CD4-positive, alpha-beta T cell treated with Interleukin-21 for 1 hour (primary cell): ENCODE measurements at regions not wholly inside any gene's neighbourhood (a gene's known extent, or its start where the extent isn't known, plus 50 kb on each side); places are given as distances from the start of the nearest gene placed in this dataset.

ENCODE experiments used
- DNase-seq: peaks from one replicate; pipeline ENCODE4 v3.0.0-alpha.2; 2020

DNA sequence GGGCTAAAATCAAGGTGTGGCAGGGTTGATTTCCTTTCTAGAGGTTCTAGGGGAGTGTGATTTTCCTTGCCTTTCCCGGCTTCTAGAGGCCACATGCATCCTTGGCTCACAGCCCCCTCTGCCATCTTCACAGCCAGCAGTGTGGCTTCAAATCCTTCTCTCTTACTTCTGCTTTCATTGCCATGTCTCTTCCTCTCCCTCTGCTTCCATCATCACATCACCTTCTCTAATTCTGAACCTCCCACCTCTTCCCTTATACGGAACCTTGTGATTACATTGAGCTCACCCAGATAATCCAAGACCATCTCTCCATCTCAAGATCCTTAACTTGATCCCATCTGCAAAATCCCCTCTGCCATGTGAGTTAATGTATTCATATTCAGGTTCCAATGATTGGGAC lies 56.2 kb upstream of the RMDN2 start:
- DNase-seq, result no peak

DNA sequence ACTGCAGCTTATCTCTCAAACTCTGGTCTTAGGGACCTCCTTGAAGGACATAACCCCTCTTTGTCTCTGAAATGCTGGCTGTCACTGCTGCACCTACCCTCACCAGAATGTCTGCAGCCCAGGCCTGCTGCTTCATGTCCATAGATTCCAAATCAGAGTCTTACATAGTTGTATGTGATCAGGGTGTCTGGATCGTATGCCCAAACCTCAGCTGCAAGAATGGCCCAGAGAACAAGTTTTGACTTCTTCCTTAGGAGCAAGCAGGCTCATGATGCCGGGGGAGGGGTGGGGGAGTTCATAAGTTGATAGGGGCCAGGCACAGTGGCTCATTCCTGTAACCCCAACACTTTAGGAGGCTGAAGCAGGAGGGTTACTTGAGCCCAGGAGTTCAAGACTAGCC lies 55.8 kb upstream of the RMDN2 start:
- no peak for DNase-seq

DNA sequence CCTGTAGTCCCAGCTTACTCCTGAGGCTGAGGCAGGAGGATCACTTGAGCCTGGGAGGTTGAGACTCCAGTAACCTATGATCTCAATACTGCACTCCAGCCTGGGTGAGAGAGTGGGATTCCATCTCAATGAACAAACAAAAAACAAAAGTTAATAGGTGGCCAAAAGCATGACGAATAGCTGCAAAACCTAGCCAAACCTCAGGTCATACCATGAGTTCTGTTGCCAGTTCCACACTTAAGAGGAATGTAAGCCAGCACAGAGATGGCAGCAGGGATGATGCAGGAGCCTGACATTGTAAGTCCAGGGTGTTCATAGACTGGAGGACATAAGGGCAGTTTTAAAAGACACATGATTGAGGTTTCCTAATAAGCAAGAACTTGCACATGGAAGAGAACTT lies 55.3 kb upstream of the RMDN2 start:
- DNase-seq, result no peak

DNA sequence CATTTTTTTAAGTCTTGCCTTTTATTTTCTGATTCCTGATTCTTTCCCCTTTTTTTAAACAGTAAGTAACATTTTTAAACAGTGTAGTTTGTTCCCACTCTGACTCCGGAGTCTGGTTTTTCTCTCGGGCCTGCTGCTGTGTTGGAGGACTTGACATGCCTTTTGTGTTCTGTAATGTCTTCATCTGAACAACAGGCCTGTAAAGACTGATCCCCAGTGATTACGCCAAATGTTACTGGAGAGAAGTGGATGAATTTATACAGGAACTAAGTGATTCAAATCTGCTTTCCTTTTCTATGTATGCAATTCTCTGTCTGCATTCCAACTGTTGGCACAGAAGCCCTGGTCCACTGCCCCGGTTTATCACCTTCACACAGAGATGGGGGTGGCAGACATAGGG lies 54.3 kb upstream of the RMDN2 start:
- DNase-seq, result no peak

DNA sequence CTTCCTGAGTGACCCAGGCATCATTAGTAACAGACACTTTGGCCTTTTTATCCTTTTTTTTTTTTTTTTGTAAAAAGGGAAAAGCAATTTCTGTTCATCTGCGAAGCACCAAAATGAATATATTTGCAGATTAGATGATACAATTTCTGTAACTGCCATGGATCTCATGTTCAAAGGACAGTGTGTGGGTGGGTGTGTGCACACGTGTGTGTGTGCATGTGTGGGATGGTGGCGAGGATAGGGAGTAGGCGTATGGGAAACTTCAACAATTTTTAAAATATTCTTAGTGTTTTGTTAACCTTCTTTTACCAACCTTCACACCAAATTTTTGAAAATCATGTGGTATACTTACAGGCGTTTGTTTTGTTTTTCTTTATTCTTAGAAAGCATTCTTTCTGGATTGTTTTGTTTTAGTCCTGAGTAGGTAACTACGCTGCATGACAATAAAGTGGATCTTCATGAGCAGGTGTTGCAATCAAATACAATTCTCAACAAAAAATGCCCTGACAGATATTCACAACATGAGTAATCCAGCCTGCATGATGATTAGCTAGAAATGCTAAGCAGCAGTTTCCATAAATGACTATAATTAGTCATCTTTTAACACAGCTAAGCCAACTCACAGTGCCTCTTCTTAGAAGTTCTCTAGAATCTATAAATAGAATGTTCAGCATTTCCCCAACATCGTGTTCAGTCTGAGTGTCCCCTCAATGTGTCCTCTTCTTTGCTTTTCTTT lies 53.5 kb upstream of the RMDN2 start:
- no peak for DNase-seq

DNA sequence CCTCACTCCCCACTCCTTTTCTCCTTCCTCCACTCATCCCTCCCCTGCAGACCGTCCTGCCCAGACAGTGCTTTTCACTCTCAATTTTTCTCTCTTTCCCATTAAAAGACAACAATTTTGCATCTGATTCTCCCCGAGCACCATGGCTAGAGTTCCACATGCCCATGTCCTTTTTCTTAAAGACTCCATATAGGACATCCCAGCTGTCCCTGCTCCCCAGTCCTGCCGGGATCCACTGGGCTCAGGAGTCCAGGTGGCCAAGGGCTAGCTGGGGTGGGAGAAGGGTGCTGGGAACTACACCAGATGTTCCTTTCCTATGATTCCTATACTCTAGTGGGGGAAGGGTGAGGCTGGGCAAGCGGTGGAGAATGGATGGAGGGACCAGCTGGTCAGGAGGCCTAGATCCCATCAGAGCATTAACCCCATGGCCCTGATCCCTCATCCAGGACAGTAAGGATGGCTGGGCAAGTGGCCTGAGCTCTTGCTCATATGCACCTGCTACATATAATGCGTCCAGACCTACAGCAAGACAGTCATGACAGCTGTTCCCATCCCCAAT lies 52.8 kb upstream of the RMDN2 start:
- no peak for DNase-seq

GRCh38 chr2:37873229-37873628 lies 51.9 kb upstream of the RMDN2 start:
- DNase-seq, result no peak

DNA sequence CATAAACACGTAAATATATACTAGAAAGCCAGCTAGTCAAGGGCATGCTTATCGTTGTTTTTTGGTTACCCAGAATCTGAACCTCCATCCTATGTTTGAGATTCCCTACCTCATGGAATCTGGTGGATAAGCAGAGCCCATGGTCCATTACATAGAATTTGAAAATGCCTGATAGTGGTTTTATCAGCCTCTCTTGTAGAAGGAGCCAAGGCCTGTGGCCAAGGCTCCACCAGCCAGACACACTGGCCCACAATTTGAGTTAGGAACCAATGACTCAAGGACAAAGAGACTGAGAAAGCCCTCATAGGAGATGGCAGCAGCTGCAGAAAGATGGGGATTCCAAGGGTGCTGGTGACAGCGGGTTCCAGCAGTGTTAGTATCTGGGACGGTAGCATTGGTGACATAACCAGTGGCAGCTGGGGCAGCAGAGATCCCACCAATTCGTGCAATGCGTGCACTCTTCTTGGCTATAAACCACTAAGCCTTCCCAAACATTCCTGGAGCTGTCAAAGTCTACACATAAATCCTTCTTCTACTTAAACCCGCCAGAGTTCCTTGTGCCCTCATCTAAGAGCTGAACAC lies 51.2 kb upstream of the RMDN2 start:
- DNase-seq, result no peak

DNA sequence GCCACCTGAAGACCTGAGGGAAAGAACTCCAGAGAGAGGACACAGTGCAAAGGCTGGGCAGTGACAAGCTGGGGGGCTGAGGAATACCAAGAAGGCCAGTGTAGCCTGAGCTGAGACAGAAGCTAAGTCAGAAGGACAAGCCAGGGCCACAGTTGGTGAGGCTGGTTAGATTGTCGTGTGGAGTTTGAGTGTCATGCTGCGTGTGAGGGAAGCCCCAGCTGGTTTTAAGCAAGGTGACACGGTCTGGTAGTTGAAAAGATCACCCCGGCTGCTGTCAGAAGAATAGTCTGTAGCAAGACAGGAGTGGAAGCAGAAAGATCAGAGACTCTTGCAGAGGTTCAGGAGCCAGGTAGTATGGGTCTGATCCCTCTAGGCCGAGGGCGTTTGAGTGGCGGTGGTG lies 50.6 kb upstream of the RMDN2 start:
- no peak for DNase-seq
